ENCODE measurements at regions not wholly inside any gene's neighbourhood (a gene's known extent, or its start where the extent isn't known, plus 50 kb on each side); places are given as distances from the start of the nearest gene placed in this dataset.

DNA sequence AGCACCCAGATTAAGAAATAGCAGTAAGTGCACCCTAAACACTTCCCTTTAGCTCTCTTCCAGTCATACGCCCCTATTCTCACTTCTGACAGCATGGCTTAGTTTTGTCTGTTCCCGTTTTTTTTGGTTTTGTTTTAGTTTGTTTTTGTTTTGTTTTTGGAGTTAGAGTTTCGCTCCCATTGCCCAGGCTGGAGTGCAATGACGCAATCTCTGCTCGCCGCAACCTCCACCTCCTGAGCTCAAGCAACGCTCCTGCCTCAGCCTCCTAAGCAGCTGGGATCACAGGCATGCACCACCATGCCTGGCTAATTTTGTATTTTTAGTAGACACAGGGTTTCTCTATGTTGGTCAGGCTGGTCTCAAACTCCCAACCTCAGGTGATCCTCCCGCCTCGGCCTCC, 2067.7 kb downstream of the SUCLG1 start:
- TF ChIP-seq POLR2A (IDR thresholded peaks at IDR 0.05) (no peak), EP300 (IDR thresholded peaks at IDR 0.05) (no peak)
- TF ChIP-seq, protein P1, sequence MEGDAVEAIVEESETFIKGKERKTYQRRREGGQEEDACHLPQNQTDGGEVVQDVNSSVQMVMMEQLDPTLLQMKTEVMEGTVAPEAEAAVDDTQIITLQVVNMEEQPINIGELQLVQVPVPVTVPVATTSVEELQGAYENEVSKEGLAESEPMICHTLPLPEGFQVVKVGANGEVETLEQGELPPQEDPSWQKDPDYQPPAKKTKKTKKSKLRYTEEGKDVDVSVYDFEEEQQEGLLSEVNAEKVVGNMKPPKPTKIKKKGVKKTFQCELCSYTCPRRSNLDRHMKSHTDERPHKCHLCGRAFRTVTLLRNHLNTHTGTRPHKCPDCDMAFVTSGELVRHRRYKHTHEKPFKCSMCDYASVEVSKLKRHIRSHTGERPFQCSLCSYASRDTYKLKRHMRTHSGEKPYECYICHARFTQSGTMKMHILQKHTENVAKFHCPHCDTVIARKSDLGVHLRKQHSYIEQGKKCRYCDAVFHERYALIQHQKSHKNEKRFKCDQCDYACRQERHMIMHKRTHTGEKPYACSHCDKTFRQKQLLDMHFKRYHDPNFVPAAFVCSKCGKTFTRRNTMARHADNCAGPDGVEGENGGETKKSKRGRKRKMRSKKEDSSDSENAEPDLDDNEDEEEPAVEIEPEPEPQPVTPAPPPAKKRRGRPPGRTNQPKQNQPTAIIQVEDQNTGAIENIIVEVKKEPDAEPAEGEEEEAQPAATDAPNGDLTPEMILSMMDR (IDR thresholded peaks at IDR 0.05), result no peak

All from ovary (tissue), 3 donors.